GM10248 (cell line): ENCODE measurements at regions not wholly inside any gene's neighbourhood (a gene's known extent, or its start where the extent isn't known, plus 50 kb on each side); places are given as distances from the start of the nearest gene placed in this dataset.

Experiments used
- CTCF ChIA-PET: fragments of 300-600 bp; sonication (Branson Sonifier 250); formaldehyde crosslinking; extraction: SDS; loops from one replicate; lab custom pipeline; 2021; ENCODE audit warnings: antibody characterized with exemption; lab: Yijun Ruan, JAX
- POLR2A ChIA-PET: fragments of 350-650 bp; sonication (Branson Sonifier 250); formaldehyde crosslinking; extraction: SDS; loops from one replicate; lab custom pipeline; 2020; ENCODE audit warnings: antibody characterized with exemption; lab: Yijun Ruan, JAX
- DNase-seq: peaks from one replicate; pipeline ENCODE4 v3.0.0; 2012; ENCODE audit errors: extremely low spot score
- TF ChIP-seq, protein P1 (sequence below): IDR thresholded peaks from 2 replicates; pipeline ENCODE4 v1.5.1; 2012; ENCODE audit warnings: mild to moderate bottlenecking, low read depth; ENCODE audit errors: extremely low read depth, missing control alignments, control extremely low read depth

DNA sequence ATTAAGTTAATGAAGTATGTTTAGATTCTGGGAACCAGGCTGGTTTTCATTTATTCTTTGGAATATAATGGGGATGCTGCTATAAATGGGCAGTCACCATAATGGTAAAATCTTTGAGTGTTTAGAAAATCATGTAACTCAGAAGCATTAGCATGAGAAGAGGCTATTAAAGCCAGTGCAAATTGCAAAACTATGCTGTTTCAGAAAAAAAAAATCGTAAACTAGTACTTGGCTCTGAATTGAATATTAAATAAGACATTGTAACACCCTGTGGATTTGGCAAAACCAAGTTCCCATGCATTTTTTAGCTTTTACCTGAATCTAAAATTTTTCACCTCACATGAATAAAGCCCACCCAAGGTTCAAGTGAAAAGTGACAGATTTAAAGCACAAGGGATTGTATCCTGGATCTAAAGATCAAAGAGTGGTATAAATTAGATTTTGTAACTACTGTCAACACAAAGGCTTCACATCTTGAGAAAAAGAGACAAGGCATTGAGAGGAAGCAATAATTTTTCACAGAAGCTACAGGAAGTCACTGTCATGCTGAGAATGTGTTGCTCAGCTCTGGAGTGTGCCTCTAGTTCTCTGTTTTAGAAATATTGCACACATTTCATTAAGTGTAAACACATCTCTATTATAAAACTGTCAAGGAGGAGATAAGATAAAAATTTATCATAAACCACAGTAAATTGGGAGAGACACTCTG, 142.2 kb downstream of the ABCA8 start:
- TF ChIP-seq, protein P1, sequence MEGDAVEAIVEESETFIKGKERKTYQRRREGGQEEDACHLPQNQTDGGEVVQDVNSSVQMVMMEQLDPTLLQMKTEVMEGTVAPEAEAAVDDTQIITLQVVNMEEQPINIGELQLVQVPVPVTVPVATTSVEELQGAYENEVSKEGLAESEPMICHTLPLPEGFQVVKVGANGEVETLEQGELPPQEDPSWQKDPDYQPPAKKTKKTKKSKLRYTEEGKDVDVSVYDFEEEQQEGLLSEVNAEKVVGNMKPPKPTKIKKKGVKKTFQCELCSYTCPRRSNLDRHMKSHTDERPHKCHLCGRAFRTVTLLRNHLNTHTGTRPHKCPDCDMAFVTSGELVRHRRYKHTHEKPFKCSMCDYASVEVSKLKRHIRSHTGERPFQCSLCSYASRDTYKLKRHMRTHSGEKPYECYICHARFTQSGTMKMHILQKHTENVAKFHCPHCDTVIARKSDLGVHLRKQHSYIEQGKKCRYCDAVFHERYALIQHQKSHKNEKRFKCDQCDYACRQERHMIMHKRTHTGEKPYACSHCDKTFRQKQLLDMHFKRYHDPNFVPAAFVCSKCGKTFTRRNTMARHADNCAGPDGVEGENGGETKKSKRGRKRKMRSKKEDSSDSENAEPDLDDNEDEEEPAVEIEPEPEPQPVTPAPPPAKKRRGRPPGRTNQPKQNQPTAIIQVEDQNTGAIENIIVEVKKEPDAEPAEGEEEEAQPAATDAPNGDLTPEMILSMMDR: no peak
- no peak for DNase-seq
- POLR2A ChIA-PET: no interaction called here
- CTCF ChIA-PET: no interaction called here

GRCh38 chr17:68809148-68809547, 146.0 kb downstream of the ABCA8 start:
- ChIA-PET CTCF (interaction anchor here (1.1 to 3.0 kb wide), 6 partner anchors 15 to 102 kb away, joined by 3 to 7 read pairs (median 3); no protein-coding TSS in a partner anchor), POLR2A (no interaction called here)
- DNase-seq: no peak
- TF ChIP-seq, protein P1: no peak

DNA sequence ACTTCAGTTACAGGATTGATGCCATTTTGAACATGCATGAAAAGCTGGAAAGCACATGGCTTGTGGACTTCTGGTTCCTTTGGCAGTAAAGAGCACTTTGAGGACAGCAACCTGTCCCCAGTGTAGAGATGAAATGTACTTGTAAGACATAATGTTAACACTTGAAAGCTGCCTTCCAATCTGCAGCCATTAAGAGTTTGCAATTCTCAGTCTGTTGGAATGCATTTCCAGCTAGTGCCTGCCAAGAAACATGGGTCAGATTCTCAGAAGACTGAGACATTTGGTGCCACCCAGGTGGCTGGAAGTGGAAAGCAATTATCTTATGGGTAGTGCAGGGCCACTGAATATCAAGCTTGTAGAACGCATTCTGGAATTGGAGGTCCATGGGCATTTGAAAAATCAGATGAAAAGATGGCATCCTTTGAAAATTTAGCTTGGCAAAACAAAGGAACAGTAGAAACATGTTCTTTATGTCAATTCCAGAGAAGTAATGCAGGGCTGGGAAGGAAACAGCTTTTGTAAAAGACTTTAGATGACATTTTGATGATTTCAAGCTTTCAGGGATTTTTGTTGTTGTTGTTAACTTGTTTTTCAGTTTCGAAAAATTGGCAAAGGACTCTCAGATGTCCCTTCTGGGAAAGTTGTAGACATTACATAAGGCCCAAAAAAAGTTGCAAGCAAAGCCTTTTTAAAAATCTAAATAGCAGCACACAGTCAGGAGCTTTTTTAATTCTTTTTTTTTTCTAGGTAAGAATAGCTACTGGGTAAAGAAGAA, 147.0 kb downstream of the ABCA8 start:
- ChIA-PET POLR2A (no interaction called here), CTCF (interaction anchor here (0.7 to 3.0 kb wide), 9 partner anchors 14 to 468 kb away, joined by 3 to 7 read pairs (median 3); no protein-coding TSS in a partner anchor)
- no peak for DNase-seq
- TF ChIP-seq, protein P1: no peak

DNA sequence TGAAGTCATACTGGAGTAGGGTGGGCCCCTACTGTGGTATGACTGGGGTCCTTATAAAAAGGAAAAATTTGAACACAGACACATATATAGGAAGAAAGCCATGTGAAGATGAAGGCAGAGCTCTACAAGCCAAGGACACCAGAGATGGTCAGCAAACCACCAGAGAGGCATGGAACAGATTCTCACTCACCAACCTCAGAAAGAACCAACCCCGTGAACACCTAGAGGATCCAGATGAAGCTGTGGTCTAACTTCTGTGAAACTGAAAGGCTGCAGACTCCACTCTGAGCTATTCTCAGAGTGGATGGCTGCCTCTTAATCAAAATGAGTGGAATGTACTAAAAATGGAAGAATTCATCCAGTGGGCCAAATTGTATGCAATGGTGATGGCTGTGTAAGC, 149.6 kb downstream of the ABCA8 start:
- TF ChIP-seq, protein P1: no peak
- CTCF ChIA-PET: no interaction called here
- POLR2A ChIA-PET: interaction anchor here (0.6 kb wide), 1 partner anchor 318 kb away, joined by 3 read pairs; no protein-coding TSS in a partner anchor

DNA sequence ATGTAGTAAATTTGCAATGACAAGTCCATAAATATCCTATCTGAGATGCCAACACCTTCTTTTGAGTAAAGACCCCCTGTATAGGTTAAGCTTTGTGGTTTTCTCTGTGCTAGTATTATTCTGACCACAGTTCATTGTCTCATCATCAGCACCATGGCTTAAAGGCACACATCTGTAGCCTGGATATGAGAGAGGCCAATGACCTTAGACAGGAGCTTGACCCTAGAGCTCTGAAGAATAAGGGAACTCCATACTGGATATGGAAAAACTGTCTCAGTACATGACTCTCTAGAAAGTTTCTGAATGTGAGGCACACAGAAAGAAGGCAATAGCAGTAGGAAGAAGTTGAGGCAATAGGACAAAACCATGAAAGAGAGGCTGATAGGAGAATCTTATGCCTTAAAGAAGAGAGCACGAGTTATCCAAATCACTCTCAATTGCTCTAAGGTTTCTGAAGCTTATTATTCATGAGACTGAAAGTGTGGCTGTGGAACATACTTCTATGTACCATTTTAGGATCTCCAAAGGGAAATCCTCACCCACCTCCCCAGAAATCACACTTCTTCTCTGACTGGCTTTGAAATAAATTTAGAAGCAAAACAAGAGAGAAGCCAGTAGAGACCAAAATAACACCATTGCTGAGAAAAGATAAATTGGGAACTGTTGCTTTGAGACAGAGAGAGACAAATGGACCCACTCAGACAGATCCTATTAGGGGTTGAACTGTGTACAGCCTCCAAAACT, 150.2 kb downstream of the ABCA8 start:
- POLR2A ChIA-PET: interaction anchor here (0.6 kb wide), 1 partner anchor 318 kb away, joined by 3 read pairs; no protein-coding TSS in a partner anchor
- TF ChIP-seq, protein P1: no peak
- DNase-seq: no peak
- CTCF ChIA-PET: no interaction called here

More for the DNA sequence above, 149.6 kb downstream of the ABCA8 start:
- DNase-seq: no peak
